HG03135 (cell line): ENCODE measurements at regions not wholly inside any gene's neighbourhood (a gene's known extent, or its start where the extent isn't known, plus 50 kb on each side); places are given as distances from the start of the nearest gene placed in this dataset.
"Not testable (repeated sequence)": the region's sequence is repeated elsewhere in the genome, so short reads cannot be mapped to it uniquely, and the experiment has no call there.

Source experiments
- ATAC-seq: cut with Tn5 transposase; IDR thresholded peaks from one replicate; pipeline ENCODE4 v1.9.1; 2021; ENCODE audit warnings: mild to moderate bottlenecking, moderate library complexity; ENCODE audit not compliant: unreplicated experiment

GRCh38 chr3:39558775-39559306 is 91.4 kb downstream of the MOBP start:
- no peak for ATAC-seq

GRCh38 chr3:39559543-39559942 is 92.1 kb downstream of the MOBP start:
- ATAC-seq, result no peak

DNA sequence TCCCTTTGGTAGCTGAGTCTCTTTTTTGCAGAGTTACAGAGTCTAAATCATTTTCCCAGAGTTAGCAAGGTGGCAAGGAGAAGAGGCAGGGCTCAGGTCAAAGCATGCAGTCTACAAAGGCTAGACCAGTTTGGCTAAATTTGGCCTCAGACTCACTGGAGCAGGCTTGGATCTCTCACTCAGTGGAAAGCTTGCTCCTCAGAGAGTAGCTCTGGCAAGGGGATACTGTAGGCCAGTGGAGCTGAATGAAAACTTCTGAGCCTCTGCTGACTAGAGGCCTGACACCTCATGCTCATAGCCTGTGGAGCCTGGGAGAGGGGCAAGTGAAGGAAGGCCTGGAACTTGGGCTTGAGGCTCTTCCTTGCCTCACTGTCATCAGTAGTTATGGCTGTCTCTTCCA is 101.0 kb downstream of the MOBP start:
- no peak for ATAC-seq

DNA sequence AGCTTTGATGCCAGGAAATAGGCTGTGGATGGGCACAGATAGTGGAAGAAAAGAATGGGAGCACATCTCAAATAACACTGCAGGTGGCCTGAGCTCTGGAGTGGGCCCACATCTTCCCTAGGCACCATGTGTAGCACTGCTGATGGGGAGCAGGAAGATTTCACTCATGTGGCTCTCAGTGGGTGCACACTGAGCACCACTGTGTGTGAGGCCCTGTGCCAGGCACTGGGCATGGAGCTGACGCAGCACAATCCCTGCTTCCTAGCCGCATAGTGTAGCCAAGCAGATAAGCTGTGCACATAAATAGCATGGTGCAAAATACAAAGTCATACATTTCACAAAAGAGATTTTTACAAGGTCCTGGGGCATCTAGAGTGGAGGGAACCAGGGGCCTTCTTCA is 101.6 kb downstream of the MOBP start:
- no peak for ATAC-seq

- no peak for ATAC-seq
Observed at GRCh38 chr3:39573392-39573791, 105.9 kb downstream of the MOBP start.

- ATAC-seq, result no peak
Observed at GRCh38 chr3:39577541-39577940, 110.1 kb downstream of the MOBP start.

- not testable (repeated sequence) for ATAC-seq
Observed at GRCh38 chr3:39586215-39586614, 118.7 kb downstream of the MOBP start.

DNA sequence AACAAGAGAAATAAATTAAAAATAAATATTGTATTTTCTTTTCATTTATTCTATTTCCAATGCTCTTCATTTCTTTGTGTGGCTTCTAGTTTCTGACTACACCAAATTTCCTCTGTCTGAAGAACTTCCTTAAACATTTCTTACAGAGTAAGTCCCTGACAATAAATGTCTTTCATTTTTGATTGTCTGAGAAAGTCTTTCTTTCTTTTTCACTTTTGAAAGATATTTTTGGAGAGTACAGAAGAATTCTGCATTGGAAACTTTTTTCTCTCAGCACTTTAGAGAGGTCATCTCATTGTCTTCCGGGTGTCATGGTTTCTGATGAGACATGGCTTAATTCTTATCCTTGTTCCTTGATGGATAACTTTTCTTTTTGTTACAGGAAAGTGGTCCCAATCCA is 119.6 kb downstream of the MOBP start:
- ATAC-seq, result no peak

GRCh38 chr3:39590806-39591205 is 123.3 kb downstream of the MOBP start:
- no peak for ATAC-seq

DNA sequence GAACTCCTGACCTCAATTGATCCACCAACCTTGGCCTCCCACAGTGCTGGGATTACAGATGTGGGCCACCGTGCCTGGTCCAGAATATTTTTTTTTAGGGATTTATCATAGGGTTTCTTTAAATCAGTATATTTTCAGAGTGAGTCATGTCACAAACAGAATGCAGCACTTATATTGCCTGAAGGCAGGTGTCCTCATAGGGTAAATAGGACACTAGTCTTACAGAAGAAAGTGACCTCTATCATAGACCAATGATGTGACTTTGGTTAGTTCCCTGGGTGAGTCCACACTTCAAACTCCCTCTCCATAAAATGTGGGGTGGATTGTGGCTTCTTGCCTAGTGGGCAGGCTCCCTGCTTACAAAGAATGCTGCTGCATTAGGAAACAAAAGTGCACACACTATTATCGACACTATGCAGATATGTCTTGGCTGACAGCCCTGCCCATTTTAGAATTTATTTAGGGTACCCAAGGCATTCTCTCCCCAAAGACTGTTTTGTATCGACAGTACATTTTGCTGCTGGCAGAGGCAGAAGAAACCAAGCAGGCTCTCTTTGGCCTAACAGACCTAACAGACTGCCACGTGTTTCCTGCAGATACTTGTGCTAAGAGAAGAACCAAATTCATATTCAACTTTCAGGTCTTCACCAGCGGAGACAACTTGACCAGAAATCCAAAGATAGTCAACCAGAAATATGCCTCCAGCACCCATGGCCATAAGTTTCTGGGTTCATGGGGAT is 125.0 kb downstream of the MOBP start:
- ATAC-seq, result no peak

DNA sequence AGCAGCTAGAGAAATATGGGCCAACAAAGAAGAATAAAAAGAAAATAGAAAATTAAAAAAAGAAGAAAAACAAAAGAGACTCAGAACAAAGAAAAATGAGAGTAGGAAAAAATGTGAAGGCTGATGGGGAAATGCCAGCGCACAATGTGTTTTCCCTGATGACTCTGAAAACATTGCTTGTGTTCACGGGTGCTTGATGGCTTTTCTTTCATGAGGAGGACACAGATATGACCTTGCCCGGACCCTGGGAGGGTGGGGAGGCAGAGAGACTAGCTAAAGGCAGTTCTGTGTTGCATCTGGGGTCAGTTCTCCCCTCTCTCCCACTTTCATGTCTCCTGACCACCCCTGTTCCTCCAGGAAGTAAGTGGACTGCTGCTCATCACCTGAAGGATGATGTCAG is 125.9 kb downstream of the MOBP start:
- ATAC-seq, result no peak

- ATAC-seq, result no peak
Observed at GRCh38 chr3:39601241-39601640, 133.8 kb downstream of the MOBP start.

GRCh38 chr3:39605837-39606236 is 138.4 kb downstream of the MOBP start:
- ATAC-seq, result no peak

GRCh38 chr3:39626198-39626597 is 158.7 kb downstream of the MOBP start:
- ATAC-seq, result no peak

- ATAC-seq, result no peak
Observed at GRCh38 chr3:39631136-39631535, 163.7 kb downstream of the MOBP start.

DNA sequence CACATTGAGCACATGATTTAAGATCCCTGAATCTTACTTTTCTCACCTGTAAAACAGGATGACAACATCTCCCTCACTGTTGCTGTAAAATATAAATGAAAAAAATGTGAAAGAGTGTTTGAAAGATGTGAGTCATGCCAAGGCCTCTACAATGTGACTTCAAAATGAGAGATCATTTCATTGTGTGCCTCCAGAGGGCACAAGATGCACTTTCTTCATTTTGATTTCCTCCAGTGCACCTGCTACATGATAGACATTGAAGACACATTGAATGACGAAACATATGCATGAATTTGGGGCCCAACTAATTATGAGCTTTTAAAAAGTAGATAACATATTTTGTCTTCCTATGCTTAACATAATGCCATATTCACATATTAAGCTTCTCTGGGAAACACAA is 170.3 kb downstream of the MOBP start:
- ATAC-seq, result no peak

DNA sequence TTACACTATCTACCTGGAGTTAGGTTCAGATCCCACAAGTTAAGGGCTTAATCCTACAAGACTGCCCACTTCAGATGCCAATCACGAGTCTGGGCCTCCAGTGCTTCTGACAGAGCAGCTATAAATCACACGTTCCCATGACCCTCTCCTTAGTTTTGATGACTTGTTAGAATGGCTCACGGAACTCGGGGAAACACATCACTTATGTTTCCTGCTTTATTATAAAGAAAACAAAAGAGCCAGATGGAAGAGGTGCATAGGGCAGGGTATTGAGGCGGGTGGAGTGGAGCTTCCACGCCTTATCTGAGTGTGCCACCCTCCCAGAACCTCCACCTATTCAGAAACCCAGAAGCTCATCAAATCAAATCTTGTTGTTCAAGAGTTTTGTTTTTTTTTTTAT is 170.8 kb downstream of the MOBP start:
- ATAC-seq, result no peak

GRCh38 chr3:39639344-39640236 is 169.8 kb upstream of the MYRIP start:
- ATAC-seq, result no peak

DNA sequence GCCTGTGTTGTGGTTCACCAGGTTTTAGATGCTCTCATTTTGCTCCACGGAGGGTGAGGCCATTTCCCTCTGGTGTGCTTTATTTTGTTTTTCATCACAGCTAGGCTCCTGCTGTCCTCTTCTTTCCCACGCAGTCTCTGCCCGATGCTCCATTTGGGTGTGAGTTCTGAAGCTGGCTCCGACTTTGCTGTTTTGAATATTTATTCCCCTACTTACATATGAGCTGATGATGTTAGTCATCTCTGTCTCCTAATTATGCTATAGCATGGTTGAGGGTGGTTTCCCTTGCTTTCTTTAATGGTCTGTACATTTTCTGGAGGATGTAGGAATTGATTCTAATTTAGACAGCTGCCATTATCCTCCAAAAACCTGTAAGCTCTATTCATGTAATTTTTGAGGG is 168.1 kb upstream of the MYRIP start:
- no peak for ATAC-seq

GRCh38 chr3:39644176-39644575 is 165.2 kb upstream of the MYRIP start:
- no peak for ATAC-seq

DNA sequence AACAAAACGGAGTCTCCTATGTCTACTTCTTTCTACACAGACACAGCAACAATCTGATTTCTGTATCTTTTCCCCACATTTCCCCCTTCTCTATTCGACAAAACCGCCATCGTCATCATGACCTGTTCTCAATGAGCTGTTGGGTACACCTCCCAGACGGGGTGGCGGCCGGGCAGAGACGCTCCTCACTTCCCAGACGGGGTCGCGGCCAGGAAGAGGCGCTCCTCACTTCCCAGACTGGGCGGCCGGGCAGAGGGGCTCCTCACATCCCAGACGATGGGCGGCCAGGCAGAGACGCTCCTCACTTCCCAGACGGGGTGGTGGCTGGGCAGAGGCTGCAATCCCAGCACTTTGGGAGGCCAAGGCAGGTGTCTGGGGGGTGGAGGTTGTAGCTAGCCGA is 158.2 kb upstream of the MYRIP start:
- not testable (repeated sequence) for ATAC-seq
